ENCODE measurements at regions not wholly inside any gene's neighbourhood (a gene's known extent, or its start where the extent isn't known, plus 50 kb on each side); places are given as distances from the start of the nearest gene placed in this dataset.
A peak's percentile ranks its signal among the peaks of the same experiment; 100 is the strongest.
"Not testable (repeated sequence)": the region's sequence is repeated elsewhere in the genome, so short reads cannot be mapped to it uniquely, and the experiment has no call there.

DNA sequence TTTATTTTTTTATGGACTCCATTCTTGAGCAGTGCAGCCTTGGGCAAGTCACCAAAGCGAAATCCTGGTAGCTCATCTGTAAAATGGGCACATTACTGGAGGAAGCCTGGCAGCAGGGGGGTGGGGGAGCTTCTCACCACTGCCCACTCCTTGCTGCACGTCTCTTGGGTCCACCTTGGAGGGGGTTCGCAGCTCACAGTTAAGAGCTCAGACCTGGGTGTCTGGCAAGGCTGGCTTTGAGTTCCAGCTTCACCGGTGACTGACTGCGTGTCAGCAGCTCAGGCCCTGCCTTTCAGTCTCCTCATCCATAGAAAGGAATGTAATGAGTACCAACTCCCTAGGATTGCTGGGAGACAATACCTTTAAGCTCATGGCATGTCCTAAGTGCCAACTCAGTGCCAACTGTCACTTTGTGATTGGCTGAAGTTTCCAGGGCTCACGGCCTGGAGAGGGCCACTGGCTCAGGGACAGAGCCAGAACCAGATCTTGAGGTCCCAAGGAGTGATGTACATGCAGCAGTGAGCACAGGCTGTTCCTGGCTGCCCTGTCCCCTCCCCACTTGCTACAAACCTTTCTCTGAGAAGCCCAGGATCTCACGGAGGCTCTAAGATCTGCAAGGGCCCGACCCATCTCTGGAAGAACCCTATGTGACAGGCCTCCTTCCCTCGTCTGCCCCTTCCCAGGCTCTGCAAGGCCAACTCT, 72.9 kb downstream of the C9orf50 start:
- intact Hi-C loops (cut with DNase I): loop anchor here (5.0 kb wide), 1 partner anchor 46 kb away; no protein-coding TSS in a partner anchor
- peak in 1 of 10 donors; percentile 10 for DNase-seq

- intact Hi-C loops (cut with DNase I): loop anchor here (5.0 kb wide), 1 partner anchor 45 kb away; no protein-coding TSS in a partner anchor
- peak in 1 of 10 donors; percentile 6 for DNase-seq
These were observed 73.8 kb downstream of the C9orf50 start for GRCh38 chr9:129547063-129547462.

- intact Hi-C loops (cut with DNase I): loop anchor here (5.0 kb wide), 1 partner anchor 44 kb away; no protein-coding TSS in a partner anchor
- DNase-seq: peak in 1 of 10 donors; percentile 55
These were observed 75.0 kb downstream of the C9orf50 start for GRCh38 chr9:129545876-129546275.

DNA sequence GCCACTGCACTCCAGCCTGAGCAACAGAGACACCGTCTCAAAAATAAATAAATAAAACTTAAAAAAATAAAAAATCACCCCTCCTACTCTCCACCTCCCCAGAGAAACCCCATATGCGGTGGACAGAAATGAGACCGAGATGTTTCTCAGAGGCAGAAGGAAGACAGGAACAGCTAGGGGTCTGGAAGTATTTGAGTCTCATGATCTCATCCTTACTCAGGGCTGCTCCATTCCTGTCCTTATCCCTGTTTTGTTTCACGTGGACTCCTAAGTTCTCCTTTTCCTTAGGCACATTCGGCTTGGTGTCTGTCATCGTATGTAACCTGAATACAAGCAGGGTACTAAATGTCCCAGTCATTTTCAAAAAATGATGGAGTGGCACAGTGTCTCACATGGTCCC, 76.1 kb downstream of the C9orf50 start:
- no peak for DNase-seq
- intact Hi-C loops (cut with DNase I): loop anchor here (5.0 kb wide), 1 partner anchor 42 kb away; no protein-coding TSS in a partner anchor

- DNase-seq: peak in 1 of 10 donors; percentile 42
- intact Hi-C loops (cut with DNase I): no loop called here
These were observed 78.2 kb downstream of the C9orf50 start for GRCh38 chr9:129542741-129543140.

GRCh38 chr9:129541270-129541669, 79.6 kb downstream of the C9orf50 start:
- no peak for DNase-seq
- intact Hi-C loops (cut with DNase I): no loop called here

GRCh38 chr9:129539446-129539845, 81.5 kb downstream of the C9orf50 start:
- peak in 1 of 10 donors; percentile 9 for DNase-seq
- intact Hi-C loops (cut with DNase I): no loop called here

DNA sequence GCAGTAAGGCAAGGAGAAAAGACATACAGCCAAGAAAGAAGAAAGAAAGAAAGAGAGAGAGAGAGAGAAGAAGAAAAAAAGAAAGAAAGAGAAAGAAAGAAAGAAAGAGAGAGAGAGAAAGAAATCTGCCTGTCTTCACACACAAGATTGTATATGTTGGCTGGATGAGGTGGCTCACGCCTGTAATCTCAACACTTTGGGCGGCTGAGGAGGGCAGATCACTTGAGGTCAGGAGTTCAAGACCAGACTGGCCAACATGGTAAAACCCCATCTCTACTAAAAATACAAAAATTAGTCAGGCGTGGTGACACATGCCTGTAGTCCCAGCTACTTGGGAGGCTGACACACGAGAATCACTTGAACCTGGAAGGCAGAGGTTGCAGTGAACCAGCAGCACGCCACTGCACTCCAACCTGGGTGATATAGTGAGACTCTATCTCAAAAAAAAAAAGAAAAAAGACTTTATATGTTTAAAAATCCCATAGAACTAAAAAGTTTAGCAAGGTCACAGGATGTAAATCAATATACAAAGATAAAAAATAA, 89.0 kb downstream of the C9orf50 start:
- peak in 1 of 10 donors; percentile 11 for DNase-seq
- intact Hi-C loops (cut with DNase I): not testable (repeated sequence)

DNA sequence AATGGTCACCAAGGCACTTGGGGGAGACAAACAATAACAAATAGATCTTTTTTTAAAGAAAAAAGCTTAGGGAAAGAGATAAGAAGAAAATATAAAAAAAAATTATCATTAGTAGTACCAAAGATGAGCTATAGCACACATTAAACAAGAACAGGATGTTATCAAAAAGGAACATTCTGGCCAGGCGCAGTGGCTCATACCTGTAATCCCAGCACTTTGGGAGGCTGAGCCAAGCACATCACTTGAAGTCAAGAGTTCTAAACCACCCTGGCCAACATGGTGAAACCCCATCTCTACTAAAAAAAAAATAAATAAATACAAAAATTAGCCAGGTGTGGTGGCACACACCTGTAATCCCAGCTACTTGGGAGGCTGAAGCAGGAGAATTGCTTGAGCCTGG, 92.9 kb downstream of the C9orf50 start:
- DNase-seq: peak in 1 of 10 donors; percentile 3

GRCh38 chr9:129525656-129526196, 95.2 kb downstream of the C9orf50 start:
- DNase-seq: peak in 1 of 10 donors; percentile 2
- intact Hi-C loops (cut with DNase I): no loop called here

More for the DNA sequence above, 92.9 kb downstream of the C9orf50 start:
- intact Hi-C loops (cut with DNase I): not testable (repeated sequence)

GRCh38 chr9:129524582-129525270, 96.2 kb downstream of the C9orf50 start:
- intact Hi-C loops (cut with DNase I): no loop called here
- DNase-seq: peak in 2 of 10 donors; percentile 56 to 63

- intact Hi-C loops (cut with DNase I): no loop called here
- peak in 1 of 10 donors; percentile 80 for DNase-seq
These were observed 96.8 kb downstream of the C9orf50 start for GRCh38 chr9:129523943-129524581.

DNA sequence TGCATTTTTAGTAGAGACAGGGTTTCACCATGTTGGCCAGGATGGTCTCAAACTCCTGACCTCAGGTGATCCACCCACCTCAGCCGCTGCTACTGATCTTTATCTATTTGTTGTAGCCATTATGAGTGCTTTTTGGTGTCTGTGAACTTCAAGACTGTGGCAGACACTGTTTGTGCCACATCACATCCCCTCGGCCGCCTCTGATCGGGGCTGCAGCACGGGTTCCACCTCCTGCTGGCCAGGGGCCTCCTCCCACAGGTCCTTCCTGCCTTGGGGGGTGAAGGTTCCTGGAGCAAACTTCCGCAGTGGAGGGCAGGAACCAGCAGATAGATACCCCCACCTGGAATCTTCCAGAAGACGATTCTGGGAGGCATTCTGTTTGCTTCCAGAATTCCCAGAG, 98.5 kb downstream of the C9orf50 start:
- peak in 1 of 10 donors; percentile 15 for DNase-seq
- intact Hi-C loops (cut with DNase I): no loop called here

- intact Hi-C loops (cut with DNase I): no loop called here
- peak in 1 of 10 donors; percentile 34 for DNase-seq
These were observed 100.8 kb downstream of the C9orf50 start for GRCh38 chr9:129520082-129520481.

DNA sequence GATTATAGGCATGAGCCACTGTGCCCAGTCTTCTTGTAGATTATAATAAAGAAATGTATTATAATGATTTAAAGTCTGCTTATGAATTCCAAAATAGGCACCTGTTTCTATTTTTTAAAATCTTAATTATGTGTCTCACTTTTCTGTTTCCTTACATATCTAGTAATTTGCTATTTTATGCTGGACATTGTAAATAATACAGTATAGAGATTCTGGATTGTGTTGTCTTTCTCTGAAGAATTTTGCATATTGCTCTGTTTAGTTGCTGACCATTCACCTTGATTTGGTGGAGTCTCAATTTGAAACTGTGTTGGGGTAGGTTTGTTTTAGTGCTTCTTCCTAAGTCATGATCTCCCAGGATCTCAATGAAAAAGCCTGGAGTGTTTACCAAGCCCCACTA, 102.8 kb downstream of the C9orf50 start:
- intact Hi-C loops (cut with DNase I): no loop called here
- DNase-seq: no peak

- intact Hi-C loops (cut with DNase I): no loop called here
- peak in 1 of 10 donors; percentile 2 for DNase-seq
These were observed 103.9 kb downstream of the C9orf50 start for GRCh38 chr9:129517006-129517405.

DNA sequence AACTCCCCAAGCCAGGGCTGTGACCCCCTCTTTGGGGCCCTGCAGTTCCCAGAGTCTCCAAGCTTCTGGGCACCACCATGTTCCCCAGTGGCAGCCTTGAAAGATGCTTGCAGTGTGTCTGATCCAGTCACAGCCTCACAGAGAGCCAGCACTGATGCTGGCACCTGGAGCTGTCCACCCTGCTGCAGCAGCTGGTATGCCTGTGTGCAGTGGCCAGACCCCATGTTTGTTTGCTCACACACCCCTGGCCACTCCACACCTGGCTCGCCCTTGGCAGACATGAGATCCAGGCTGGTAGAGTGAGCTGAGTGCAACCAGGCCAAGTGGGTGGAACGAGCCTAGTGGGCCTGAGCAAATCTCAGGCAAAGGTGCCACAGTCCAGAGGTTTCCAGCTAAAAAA, 106.0 kb downstream of the C9orf50 start:
- DNase-seq: peak in 1 of 10 donors; percentile 48
- intact Hi-C loops (cut with DNase I): no loop called here

- intact Hi-C loops (cut with DNase I): no loop called here
- no peak for DNase-seq
These were observed 106.4 kb downstream of the C9orf50 start for GRCh38 chr9:129514497-129514867.

DNA sequence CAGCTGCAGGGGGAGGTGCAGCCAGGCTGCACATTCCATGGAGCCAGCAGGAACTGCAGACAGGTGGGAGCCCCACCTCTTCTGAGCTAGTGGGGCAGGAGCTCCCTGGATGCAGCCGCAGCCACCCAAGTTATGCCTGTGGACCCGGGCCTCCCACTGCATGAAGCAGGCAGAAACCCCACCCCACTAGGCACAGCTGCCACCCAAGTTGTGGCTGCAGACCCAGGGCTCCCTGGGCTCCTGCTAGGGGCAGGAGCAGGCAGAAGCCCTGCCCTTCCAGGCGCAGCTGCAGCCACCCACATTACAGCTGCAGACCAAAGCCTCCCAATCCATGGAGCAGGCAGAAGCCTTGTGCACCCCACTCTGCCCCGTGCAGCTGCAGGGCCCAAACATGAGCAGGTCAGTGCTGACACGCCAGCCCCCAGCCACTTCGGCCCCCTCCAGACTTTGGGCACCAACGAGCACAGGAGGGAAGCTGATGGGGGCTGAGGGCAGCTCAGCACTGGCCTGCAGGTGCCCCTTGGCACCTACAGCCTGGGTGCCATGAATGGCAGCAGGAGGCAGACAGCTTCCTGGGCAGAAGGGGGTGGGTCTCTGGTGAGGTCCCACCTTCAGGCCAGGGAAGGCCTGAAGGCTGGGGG, 106.9 kb downstream of the C9orf50 start:
- intact Hi-C loops (cut with DNase I): no loop called here
- DNase-seq: peak in 1 of 10 donors; percentile 56

DNA sequence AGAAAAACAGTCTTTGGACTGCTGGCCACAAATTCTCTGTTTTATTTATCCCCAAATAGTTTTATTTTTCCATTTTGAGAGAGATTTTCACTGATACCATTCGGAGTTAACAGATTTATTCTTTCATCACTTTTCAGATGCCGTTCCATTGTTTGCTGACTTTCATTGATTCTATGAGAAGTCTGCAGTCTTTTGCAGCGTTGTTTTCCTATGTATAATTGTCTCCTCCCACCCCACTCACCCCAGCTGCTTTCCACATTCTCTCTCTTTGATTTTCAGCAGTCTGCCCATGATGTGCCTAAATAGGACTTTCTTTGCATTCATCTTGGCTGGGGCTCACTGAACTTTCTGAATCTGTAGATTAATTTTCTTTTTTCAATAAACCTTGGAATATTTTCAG, 107.6 kb downstream of the C9orf50 start:
- DNase-seq: no peak
- intact Hi-C loops (cut with DNase I): no loop called here
